Activated CD4-positive, alpha-beta T cell treated with anti-CD3 and anti-CD28 coated beads, Interleukin-2, amount 50 U/mL, for 16 hours (primary cell): ENCODE measurements at regions not wholly inside any gene's neighbourhood (a gene's known extent, or its start where the extent isn't known, plus 50 kb on each side); places are given as distances from the start of the nearest gene placed in this dataset.

Experiments
- DNase-seq: peaks from one replicate; pipeline ENCODE4 v3.0.0-alpha.2; 2020

GRCh38 chr9:89798547-89799120, 193.8 kb downstream of the GADD45G start:
- DNase-seq = no peak

- DNase-seq = no peak
These were observed 194.4 kb downstream of the GADD45G start for GRCh38 chr9:89799221-89799620.

GRCh38 chr9:89799766-89800165, 195.0 kb downstream of the GADD45G start:
- no peak for DNase-seq

GRCh38 chr9:89801341-89801740, 196.5 kb downstream of the GADD45G start:
- DNase-seq = no peak

- no peak for DNase-seq
These were observed 197.2 kb downstream of the GADD45G start for GRCh38 chr9:89801742-89802670.

GRCh38 chr9:89802781-89803355, 198.1 kb downstream of the GADD45G start:
- DNase-seq = no peak

- no peak for DNase-seq
These were observed 198.6 kb downstream of the GADD45G start for GRCh38 chr9:89803403-89803802.

GRCh38 chr9:89804766-89805531, 200.1 kb downstream of the GADD45G start:
- no peak for DNase-seq

- no peak for DNase-seq
These were observed 200.9 kb downstream of the GADD45G start for GRCh38 chr9:89805571-89806292.

- no peak for DNase-seq
These were observed 201.7 kb downstream of the GADD45G start for GRCh38 chr9:89806371-89807100.

GRCh38 chr9:89807101-89807395, 202.2 kb downstream of the GADD45G start:
- no peak for DNase-seq

- no peak for DNase-seq
These were observed 202.9 kb downstream of the GADD45G start for GRCh38 chr9:89807682-89808075.

- no peak for DNase-seq
These were observed 203.4 kb downstream of the GADD45G start for GRCh38 chr9:89808076-89808755.

GRCh38 chr9:89808756-89809181, 204.0 kb downstream of the GADD45G start:
- DNase-seq = no peak

GRCh38 chr9:89810431-89810830, 205.6 kb downstream of the GADD45G start:
- DNase-seq = no peak

GRCh38 chr9:89811356-89811755, 206.5 kb downstream of the GADD45G start:
- DNase-seq = no peak

- DNase-seq = no peak
These were observed 207.2 kb downstream of the GADD45G start for GRCh38 chr9:89811886-89812450.

- no peak for DNase-seq
These were observed 207.9 kb downstream of the GADD45G start for GRCh38 chr9:89812556-89813181.

GRCh38 chr9:89813482-89813881, 208.7 kb downstream of the GADD45G start:
- no peak for DNase-seq

GRCh38 chr9:89814340-89815040, 209.7 kb downstream of the GADD45G start:
- peak; percentile 10 for DNase-seq
